ENCODE measurements at regions not wholly inside any gene's neighbourhood (a gene's known extent, or its start where the extent isn't known, plus 50 kb on each side); places are given as distances from the start of the nearest gene placed in this dataset.

DNA sequence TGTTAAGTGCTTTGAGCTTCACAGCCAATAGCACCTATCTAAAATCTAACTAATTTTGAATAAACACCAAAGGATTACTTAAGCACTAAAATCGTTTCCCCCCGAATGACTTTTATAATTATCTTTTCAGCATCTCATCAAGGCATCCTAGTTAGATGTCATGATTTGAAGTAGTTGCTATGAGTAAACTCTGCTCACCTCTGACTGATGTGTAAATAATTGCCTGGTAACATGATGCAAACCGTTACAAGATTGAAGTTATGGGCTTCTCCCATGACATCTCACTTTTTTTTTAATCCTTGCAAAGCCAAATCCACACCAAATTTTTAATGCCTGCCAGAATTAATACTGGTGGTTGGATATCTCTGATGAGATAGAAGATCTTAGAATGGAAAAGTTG, 377.1 kb downstream of the PRDM5 start:
- Histone ChIP-seq H4K20me1 (ENCODE audit: insufficient read depth, low read length, poor library complexity, severe bottlenecking) (no peaks in the 10 kb centered on the region), H3K9me3 (ENCODE audit: insufficient read depth, low read depth, low read length) (no peaks in the 10 kb centered on the region), H3K79me2 (ENCODE audit: insufficient read depth, low read length) (no peaks in the 10 kb centered on the region), H3K9me2 (replicated peaks; ENCODE audit: low read depth, low read length) (no peaks in the 10 kb centered on the region), H3K27me3 (ENCODE audit: insufficient read depth, low read length, poor library complexity, severe bottlenecking) (no peaks in the 10 kb centered on the region), H3K4me2 (ENCODE audit: low read depth, low read length, poor library complexity, severe bottlenecking) (no peak overlapping the region), H3F3A (ENCODE audit: low read depth) (no peaks in the 10 kb centered on the region), H3K4me3 (ENCODE audit: low read length, poor library complexity, severe bottlenecking) (no peak overlapping the region), H3K4me1 (ENCODE audit: insufficient read depth, low read length, poor library complexity, severe bottlenecking) (no peaks in the 10 kb centered on the region), H3K9ac (ENCODE audit: low read depth, low read length, poor library complexity, severe bottlenecking) (no peak overlapping the region), H2AFZ (ENCODE audit: low read length) (no peak overlapping the region), H3K36me3 (ENCODE audit: insufficient read depth, low read length) (no peaks in the 10 kb centered on the region)
- TF ChIP-seq, protein P1, sequence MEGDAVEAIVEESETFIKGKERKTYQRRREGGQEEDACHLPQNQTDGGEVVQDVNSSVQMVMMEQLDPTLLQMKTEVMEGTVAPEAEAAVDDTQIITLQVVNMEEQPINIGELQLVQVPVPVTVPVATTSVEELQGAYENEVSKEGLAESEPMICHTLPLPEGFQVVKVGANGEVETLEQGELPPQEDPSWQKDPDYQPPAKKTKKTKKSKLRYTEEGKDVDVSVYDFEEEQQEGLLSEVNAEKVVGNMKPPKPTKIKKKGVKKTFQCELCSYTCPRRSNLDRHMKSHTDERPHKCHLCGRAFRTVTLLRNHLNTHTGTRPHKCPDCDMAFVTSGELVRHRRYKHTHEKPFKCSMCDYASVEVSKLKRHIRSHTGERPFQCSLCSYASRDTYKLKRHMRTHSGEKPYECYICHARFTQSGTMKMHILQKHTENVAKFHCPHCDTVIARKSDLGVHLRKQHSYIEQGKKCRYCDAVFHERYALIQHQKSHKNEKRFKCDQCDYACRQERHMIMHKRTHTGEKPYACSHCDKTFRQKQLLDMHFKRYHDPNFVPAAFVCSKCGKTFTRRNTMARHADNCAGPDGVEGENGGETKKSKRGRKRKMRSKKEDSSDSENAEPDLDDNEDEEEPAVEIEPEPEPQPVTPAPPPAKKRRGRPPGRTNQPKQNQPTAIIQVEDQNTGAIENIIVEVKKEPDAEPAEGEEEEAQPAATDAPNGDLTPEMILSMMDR (conservative IDR thresholded peaks at IDR 0.05; ENCODE audit: low read length): no peak
- no peak for TF ChIP-seq EZH2phosphoT487 (IDR thresholded peaks at IDR 0.05; ENCODE audit: borderline replicate concordance)

DNA sequence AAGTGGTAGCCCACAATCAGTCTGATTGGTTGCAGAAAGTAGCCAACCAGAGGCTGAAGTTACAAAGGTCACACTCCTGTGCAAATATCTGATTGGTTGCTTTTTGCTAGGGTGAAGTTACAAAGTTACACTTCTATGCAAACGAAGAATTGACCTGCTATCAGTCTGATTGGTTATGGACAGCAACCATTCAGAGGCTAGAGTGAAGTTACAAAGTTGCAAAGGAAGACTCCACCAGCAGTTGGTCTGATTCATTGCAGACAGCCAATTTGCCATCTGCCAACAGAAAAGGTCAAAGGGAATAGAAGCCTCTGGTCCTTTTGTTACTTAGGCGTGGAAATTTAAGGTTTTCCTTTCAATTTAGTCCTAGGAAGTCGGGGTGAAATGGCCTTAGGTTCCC, 377.7 kb downstream of the PRDM5 start:
- Histone ChIP-seq H3K36me3 (ENCODE audit: insufficient read depth, low read length) (no peaks in the 10 kb centered on the region), H3K4me3 (ENCODE audit: low read length, poor library complexity, severe bottlenecking) (no peak overlapping the region), H3K27me3 (ENCODE audit: insufficient read depth, low read length, poor library complexity, severe bottlenecking) (no peaks in the 10 kb centered on the region), H3K79me2 (ENCODE audit: insufficient read depth, low read length) (no peaks in the 10 kb centered on the region), H3K9me3 (ENCODE audit: insufficient read depth, low read depth, low read length) (no peaks in the 10 kb centered on the region), H4K20me1 (ENCODE audit: insufficient read depth, low read length, poor library complexity, severe bottlenecking) (no peaks in the 10 kb centered on the region), H2AFZ (ENCODE audit: low read length) (no peak overlapping the region), H3K4me1 (ENCODE audit: insufficient read depth, low read length, poor library complexity, severe bottlenecking) (no peaks in the 10 kb centered on the region), H3K4me2 (ENCODE audit: low read depth, low read length, poor library complexity, severe bottlenecking) (no peak overlapping the region), H3K9me2 (replicated peaks; ENCODE audit: low read depth, low read length) (no peaks in the 10 kb centered on the region), H3F3A (ENCODE audit: low read depth) (no peaks in the 10 kb centered on the region), H3K9ac (ENCODE audit: low read depth, low read length, poor library complexity, severe bottlenecking) (no peak overlapping the region)
- TF ChIP-seq, protein P1 (conservative IDR thresholded peaks at IDR 0.05; ENCODE audit: low read length): no peak
- TF ChIP-seq EZH2phosphoT487 (IDR thresholded peaks at IDR 0.05; ENCODE audit: borderline replicate concordance): no peak

DNA sequence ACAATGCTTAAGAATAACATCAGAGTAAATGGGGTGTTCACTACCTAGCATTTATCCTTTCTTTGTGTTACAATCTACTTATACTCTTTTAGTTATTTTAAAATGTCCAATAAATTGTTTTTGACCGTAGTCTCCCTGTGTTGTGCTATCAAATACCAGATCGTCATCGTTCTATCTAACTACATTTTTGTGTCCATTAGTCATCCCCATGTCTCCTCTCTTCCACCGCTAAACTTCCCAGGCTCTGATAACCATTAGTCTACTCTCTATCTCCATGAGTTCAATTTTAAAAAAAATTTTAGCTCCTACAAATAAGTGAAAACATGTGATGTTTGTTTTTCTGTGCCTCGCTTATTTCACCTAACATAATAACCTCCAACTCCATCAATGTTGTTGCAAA, 381.9 kb downstream of the PRDM5 start:
- Histone ChIP-seq H3K4me1 (ENCODE audit: insufficient read depth, low read length, poor library complexity, severe bottlenecking) (no peaks in the 10 kb centered on the region), H3K9me2 (replicated peaks; ENCODE audit: low read depth, low read length) (no peaks in the 10 kb centered on the region), H3K27me3 (ENCODE audit: insufficient read depth, low read length, poor library complexity, severe bottlenecking) (no peaks in the 10 kb centered on the region), H3K4me3 (ENCODE audit: low read length, poor library complexity, severe bottlenecking) (no peak overlapping the region), H3K4me2 (ENCODE audit: low read depth, low read length, poor library complexity, severe bottlenecking) (no peak overlapping the region), H3K9ac (ENCODE audit: low read depth, low read length, poor library complexity, severe bottlenecking) (no peak overlapping the region), H3K36me3 (ENCODE audit: insufficient read depth, low read length) (no peaks in the 10 kb centered on the region), H3F3A (ENCODE audit: low read depth) (no peaks in the 10 kb centered on the region), H3K79me2 (ENCODE audit: insufficient read depth, low read length) (no peaks in the 10 kb centered on the region), H4K20me1 (ENCODE audit: insufficient read depth, low read length, poor library complexity, severe bottlenecking) (no peaks in the 10 kb centered on the region), H3K9me3 (ENCODE audit: insufficient read depth, low read depth, low read length) (no peaks in the 10 kb centered on the region), H2AFZ (ENCODE audit: low read length) (no peak overlapping the region)
- no peak for TF ChIP-seq EZH2phosphoT487 (IDR thresholded peaks at IDR 0.05; ENCODE audit: borderline replicate concordance)
- TF ChIP-seq, protein P1 (conservative IDR thresholded peaks at IDR 0.05; ENCODE audit: low read length): no peak

All from Loucy (cell line).